Activated naive CD4-positive, alpha-beta T cell treated with anti-CD3 and anti-CD28 coated beads for 36 hours (primary cell): ENCODE measurements at regions not wholly inside any gene's neighbourhood (a gene's known extent, or its start where the extent isn't known, plus 50 kb on each side); places are given as distances from the start of the nearest gene placed in this dataset.

ENCODE experiments used
- CTCF ChIA-PET: fragments of 350-600 bp; sonication (Branson Sonifier 250); formaldehyde crosslinking; loops from one replicate; lab custom pipeline; 2021; ENCODE audit warnings: antibody characterized with exemption; lab: Charles Lee
- DNase-seq: peaks from one replicate; pipeline ENCODE4 v3.0.0-alpha.2; 2020
- H3K27ac Mint-ChIP-seq: one replicate; pipeline ENCODE4 v1.8.0; 2021; ENCODE audit warnings: mild to moderate bottlenecking, mixed read lengths
- H3K27me3 Mint-ChIP-seq: one replicate; pipeline ENCODE4 v1.8.0; 2021; ENCODE audit warnings: low read depth, mixed read lengths
- H3K36me3 Mint-ChIP-seq: one replicate; pipeline ENCODE4 v1.8.0; 2021; ENCODE audit warnings: low read depth, mixed read lengths
- H3K4me1 Mint-ChIP-seq: one replicate; pipeline ENCODE4 v1.8.0; 2021; ENCODE audit warnings: low read depth, mixed read lengths
- H3K4me3 Mint-ChIP-seq: one replicate; pipeline ENCODE4 v1.8.0; 2021; ENCODE audit warnings: mild to moderate bottlenecking, moderate library complexity, mixed read lengths
- H3K9me3 Mint-ChIP-seq: one replicate; pipeline ENCODE4 v1.8.0; 2021; ENCODE audit warnings: mixed read lengths
- intact Hi-C: fragments of 100-400 bp; cut with micrococcal nuclease; formaldehyde crosslinking; loops from one replicate; pipeline ENCODE4 v1.15.1; 2023

DNA sequence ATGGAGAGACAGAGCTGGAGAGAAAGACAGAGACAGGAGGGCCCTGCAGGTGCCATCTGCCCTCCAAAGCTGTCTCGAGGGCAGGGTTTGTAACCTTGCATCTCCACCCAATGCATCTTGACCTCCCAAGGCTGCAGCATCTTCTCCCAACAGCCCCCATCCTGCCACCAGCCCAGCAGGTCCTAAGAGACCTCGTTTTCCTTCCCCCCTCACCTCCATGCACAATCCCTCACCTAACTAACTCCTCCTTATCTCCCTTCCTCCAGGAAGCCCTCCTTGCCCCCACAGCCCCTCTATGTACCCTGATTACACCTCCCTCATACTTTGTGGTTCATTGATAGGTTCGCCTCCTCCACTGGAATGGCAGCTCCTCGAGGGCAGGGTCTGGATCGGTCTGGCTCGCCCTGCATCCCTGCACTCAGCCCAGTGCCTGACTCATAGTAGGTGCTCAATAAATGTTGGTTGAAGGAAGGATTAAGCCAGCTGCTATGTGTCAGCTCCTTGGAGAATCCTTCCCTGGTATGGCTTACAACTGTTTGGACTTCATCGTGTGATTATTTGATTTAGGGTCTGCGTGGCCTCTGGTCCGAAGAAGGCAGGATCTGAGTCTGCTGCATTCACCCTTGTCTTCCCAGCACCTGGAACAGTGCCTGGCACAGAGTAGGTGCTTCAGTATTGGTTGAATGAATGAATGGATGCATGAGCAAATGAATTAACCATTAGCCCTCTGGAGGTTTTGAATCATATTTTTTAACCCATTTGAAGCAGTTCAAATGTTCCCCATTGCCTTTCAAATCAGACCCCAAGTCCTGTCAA lies 105.6 kb upstream of the PTPN1 start:
- Mint-ChIP-seq H3K27me3 (no peaks in the 10 kb centered on the region), H3K36me3 (no peaks in the 10 kb centered on the region), H3K4me3 (no peak overlapping the region), H3K9me3 (no peaks in the 10 kb centered on the region), H3K4me1 (no peaks in the 10 kb centered on the region), H3K27ac (no peak overlapping the region)
- intact Hi-C loops, result no loop called here
- CTCF ChIA-PET, result interaction anchor here (0.6 kb wide), 1 partner anchor 228 kb away, joined by 4 read pairs; no protein-coding TSS in a partner anchor
- no peak for DNase-seq

DNA sequence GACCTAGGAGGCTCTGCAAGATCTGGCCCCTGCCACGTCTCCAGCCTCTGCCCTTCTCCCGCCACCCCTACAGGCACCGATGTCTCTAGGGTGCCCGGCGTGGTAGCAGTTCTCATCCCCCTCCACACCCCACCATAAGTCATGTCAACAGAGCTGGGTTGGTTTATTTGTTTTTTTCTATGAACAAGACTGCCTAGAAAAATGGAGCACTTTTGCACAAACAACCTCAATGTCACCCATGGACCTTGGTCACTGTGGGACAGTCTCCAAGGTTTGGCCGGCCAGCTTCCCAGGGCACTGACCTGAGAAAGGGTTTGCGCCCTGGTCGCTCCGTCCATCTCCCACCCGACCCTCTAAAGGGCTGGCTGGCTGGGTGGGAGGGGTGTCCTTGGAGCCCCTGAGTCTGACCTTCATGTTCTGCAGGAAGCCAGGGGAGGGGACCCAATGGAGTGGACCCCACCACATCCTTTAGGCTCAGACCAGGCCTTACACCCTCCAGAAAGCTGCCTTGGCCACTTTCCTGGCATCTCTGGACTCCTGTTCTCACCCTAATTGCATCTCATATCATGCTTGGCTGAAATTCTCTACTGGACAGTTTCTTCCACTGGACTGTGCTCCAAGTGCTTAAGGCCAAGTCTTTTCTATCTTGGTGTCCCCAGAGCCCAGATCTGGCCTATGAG lies 104.8 kb upstream of the PTPN1 start:
- Mint-ChIP-seq H3K36me3 (no peaks in the 10 kb centered on the region), H3K27me3 (no peaks in the 10 kb centered on the region), H3K9me3 (no peaks in the 10 kb centered on the region), H3K4me1 (no peaks in the 10 kb centered on the region), H3K27ac (no peak overlapping the region), H3K4me3 (no peak overlapping the region)
- DNase-seq, result no peak
- intact Hi-C loops, result no loop called here
- CTCF ChIA-PET, result interaction anchor here (2.1 kb wide), 1 partner anchor 59 kb away, joined by 5 read pairs; no protein-coding TSS in a partner anchor

DNA sequence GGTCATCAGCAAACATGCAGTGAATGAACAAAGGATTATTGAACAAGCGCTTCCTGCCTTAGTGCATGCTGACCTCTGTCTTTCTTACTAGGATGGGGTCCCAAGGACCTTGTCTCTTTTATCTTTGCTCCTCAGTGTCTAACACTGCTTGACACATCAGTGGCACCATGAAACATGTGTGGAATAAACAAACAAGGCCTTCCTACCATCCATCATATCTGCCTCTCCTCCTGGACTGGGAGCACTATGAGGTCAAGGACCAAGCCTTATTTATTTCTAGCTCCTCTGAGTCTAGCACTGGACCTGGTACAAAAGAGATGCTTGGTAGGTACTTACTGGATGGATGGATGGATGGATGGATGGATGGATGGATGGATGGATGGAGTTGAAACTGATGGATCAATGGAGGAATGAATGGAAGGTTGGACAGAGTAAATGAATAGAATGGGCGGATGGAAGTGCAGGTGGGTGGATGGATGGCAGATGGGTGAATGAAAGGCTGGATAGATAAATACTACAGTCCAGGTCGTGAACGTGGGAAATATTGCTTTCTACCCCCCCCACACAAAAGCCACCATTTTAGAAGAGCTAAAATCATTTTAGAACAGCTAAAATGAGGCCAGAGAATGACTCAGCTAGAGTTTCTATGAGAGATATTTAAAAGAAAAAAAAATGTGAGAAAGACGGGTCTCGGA lies 104.1 kb upstream of the PTPN1 start:
- intact Hi-C loops, result no loop called here
- Mint-ChIP-seq H3K4me1 (no peaks in the 10 kb centered on the region), H3K27ac (no peak overlapping the region), H3K9me3 (no peaks in the 10 kb centered on the region), H3K4me3 (no peak overlapping the region), H3K27me3 (no peaks in the 10 kb centered on the region), H3K36me3 (no peaks in the 10 kb centered on the region)
- no peak for DNase-seq
- CTCF ChIA-PET, result interaction anchor here (2.1 kb wide), 1 partner anchor 58 kb away, joined by 5 read pairs; no protein-coding TSS in a partner anchor

- CTCF ChIA-PET, result interaction anchor here (2.1 kb wide), 1 partner anchor 58 kb away, joined by 5 read pairs; no protein-coding TSS in a partner anchor
- Mint-ChIP-seq H3K9me3 (no peaks in the 10 kb centered on the region), H3K36me3 (no peaks in the 10 kb centered on the region)
Measured at GRCh38 chr20:50406610-50407136, 103.5 kb upstream of the PTPN1 start.

GRCh38 chr20:50408526-50409364 lies 101.4 kb upstream of the PTPN1 start:
- H3K27ac Mint-ChIP-seq, result no peak overlapping the region
- no peaks in the 10 kb centered on the region for H3K36me3 Mint-ChIP-seq
- DNase-seq, result no peak
- intact Hi-C loops, result no loop called here
- no peaks in the 10 kb centered on the region for H3K4me1 Mint-ChIP-seq
- H3K4me3 Mint-ChIP-seq, result no peak overlapping the region
- CTCF ChIA-PET, result no interaction called here
- no peaks in the 10 kb centered on the region for H3K9me3 Mint-ChIP-seq
- H3K27me3 Mint-ChIP-seq, result no peaks in the 10 kb centered on the region

More at GRCh38 chr20:50406610-50407136, 103.5 kb upstream of the PTPN1 start:
- Mint-ChIP-seq H3K4me1 (no peaks in the 10 kb centered on the region), H3K4me3 (no peak overlapping the region), H3K27ac (no peak overlapping the region), H3K27me3 (no peaks in the 10 kb centered on the region)
- DNase-seq, result no peak
- intact Hi-C loops, result no loop called here

- Mint-ChIP-seq H3K36me3 (no peaks in the 10 kb centered on the region), H3K4me3 (no peak overlapping the region), H3K27ac (no peak overlapping the region), H3K9me3 (no peaks in the 10 kb centered on the region), H3K4me1 (no peaks in the 10 kb centered on the region), H3K27me3 (no peaks in the 10 kb centered on the region)
- DNase-seq, result no peak
- intact Hi-C loops, result no loop called here
- CTCF ChIA-PET, result no interaction called here
Measured at GRCh38 chr20:50409495-50409894, 100.7 kb upstream of the PTPN1 start.

GRCh38 chr20:50410343-50410742 lies 99.8 kb upstream of the PTPN1 start:
- no peak overlapping the region for H3K27ac Mint-ChIP-seq
- intact Hi-C loops, result no loop called here
- CTCF ChIA-PET, result interaction anchor here (0.6 to 1.1 kb wide), 2 partner anchors 10 to 45 kb away, joined by 3 read pairs; no protein-coding TSS in a partner anchor
- no peaks in the 10 kb centered on the region for H3K4me1 Mint-ChIP-seq
- no peaks in the 10 kb centered on the region for H3K36me3 Mint-ChIP-seq
- no peak overlapping the region for H3K4me3 Mint-ChIP-seq
- H3K27me3 Mint-ChIP-seq, result no peaks in the 10 kb centered on the region
- DNase-seq, result no peak
- no peaks in the 10 kb centered on the region for H3K9me3 Mint-ChIP-seq

DNA sequence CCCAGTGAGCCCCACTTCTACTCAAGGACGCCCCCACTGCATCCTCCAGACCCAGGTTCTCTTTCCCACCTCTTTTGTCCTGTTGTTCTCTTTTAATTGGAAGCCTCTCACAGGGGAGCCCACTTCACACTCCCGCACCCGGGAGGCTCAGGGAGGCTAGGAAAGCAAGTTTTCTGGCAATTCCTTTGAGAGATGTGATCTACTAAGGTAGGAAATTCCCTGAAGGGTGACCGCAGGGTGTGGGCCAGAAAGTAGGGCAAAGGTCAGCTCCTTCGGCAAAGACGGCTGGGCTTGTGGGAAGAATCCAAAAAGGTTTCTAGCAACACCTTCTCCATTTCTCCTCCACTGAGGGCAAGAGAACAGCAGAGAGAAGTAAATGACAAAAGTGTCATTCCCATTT lies 98.1 kb upstream of the PTPN1 start:
- no peak for DNase-seq
- CTCF ChIA-PET, result no interaction called here
- intact Hi-C loops, result no loop called here
- Mint-ChIP-seq H3K9me3 (no peaks in the 10 kb centered on the region), H3K27me3 (no peaks in the 10 kb centered on the region), H3K4me1 (no peaks in the 10 kb centered on the region), H3K4me3 (no peak overlapping the region), H3K27ac (no peak overlapping the region), H3K36me3 (no peaks in the 10 kb centered on the region)

DNA sequence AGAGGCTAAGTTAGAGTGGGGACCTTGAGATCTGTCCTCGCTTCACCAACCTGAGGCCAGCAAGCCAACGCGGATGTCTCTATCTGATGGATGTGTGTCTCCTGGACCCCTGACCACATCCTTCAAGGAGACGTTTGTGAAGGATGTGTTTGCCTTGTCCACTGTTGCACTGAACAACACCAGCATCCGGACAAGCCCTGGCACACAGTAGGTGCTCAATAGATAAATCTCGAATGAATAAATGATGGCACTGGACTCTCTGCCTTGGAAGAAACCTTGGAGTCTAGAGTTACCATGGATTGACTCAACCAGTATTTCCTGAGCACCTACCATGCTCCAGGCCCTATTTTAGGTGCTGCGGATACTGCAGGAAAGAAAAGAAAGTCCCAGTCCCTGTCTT lies 97.7 kb upstream of the PTPN1 start:
- Mint-ChIP-seq H3K4me1 (no peaks in the 10 kb centered on the region), H3K27me3 (no peaks in the 10 kb centered on the region), H3K27ac (no peak overlapping the region), H3K9me3 (no peaks in the 10 kb centered on the region), H3K36me3 (no peaks in the 10 kb centered on the region), H3K4me3 (no peak overlapping the region)
- CTCF ChIA-PET, result no interaction called here
- intact Hi-C loops, result no loop called here
- DNase-seq, result no peak

- CTCF ChIA-PET, result interaction anchor here (1.0 kb wide), 1 partner anchor 47 kb away, joined by 3 read pairs; no protein-coding TSS in a partner anchor
- Mint-ChIP-seq H3K36me3 (no peaks in the 10 kb centered on the region), H3K9me3 (no peaks in the 10 kb centered on the region), H3K4me1 (no peaks in the 10 kb centered on the region), H3K27ac (no peak overlapping the region), H3K4me3 (no peak overlapping the region), H3K27me3 (no peaks in the 10 kb centered on the region)
- DNase-seq, result no peak
- intact Hi-C loops, result no loop called here
Measured at GRCh38 chr20:50413088-50413500, 97.1 kb upstream of the PTPN1 start.

DNA sequence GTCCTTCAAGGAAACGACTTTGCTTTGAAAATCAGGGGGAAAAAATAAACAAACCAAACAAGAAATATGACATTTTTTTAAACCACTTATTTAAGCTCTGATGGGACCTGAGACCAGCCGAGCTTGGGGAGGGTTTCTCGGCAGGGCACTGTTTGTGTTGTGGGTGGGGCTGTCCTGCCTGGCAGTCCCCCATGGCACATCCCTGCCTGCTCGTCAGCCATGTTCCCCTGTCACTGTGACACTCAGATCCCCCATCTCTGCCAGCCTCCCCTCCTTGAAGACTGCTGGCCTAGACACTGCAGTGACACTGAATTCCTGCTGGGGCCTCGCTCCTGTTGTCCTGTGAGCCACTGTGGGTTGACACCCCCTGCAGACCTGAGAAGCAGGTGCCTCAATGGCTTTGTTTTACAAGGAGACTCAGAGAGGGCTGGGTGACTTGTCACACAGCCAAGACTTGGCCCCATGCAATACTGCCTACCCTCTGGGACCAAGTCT lies 95.1 kb upstream of the PTPN1 start:
- intact Hi-C loops, result no loop called here
- H3K4me1 Mint-ChIP-seq, result no peaks in the 10 kb centered on the region
- H3K4me3 Mint-ChIP-seq, result no peak overlapping the region
- no peak for DNase-seq
- H3K9me3 Mint-ChIP-seq, result no peaks in the 10 kb centered on the region
- H3K36me3 Mint-ChIP-seq, result no peaks in the 10 kb centered on the region
- no peak overlapping the region for H3K27ac Mint-ChIP-seq
- H3K27me3 Mint-ChIP-seq, result no peaks in the 10 kb centered on the region
- CTCF ChIA-PET, result no interaction called here
